Upper lobe of left lung (tissue), 6 donors: ENCODE measurements at regions not wholly inside any gene's neighbourhood (a gene's known extent, or its start where the extent isn't known, plus 50 kb on each side); places are given as distances from the start of the nearest gene placed in this dataset.

Experiments
- ATAC-seq, 2 donors: fragments of 200-7000 bp; cut with Tn5 transposase; one replicate each; pipeline ENCODE4 v1.9.1; 2022; ENCODE audit warnings: mild to moderate bottlenecking in 2 of 2, moderate library complexity in 2 of 2; ENCODE audit not compliant: low FRiP score in 2 of 2
- DNase-seq, 2 donors: peaks; one replicate each; pipeline ENCODE4 v3.0.0-alpha.2; 2019 to 2020
- H3K27ac ChIP-seq, 4 donors: fragments of 200-600 bp; sonication (generic); one replicate each; pipeline ENCODE4 v1.5.1; 2016 to 2019
- H3K27me3 ChIP-seq, 4 donors: fragments of 200-600 bp; sonication (generic); one replicate each; pipeline ENCODE4 v1.5.1; 2017 to 2019
- H3K36me3 ChIP-seq, 4 donors: fragments of 200-600 bp; sonication (generic); one replicate each; pipeline ENCODE4 v1.5.1; 2016 to 2019
- H3K4me1 ChIP-seq, 4 donors: fragments of 200-600 bp; sonication (generic); one replicate each; pipeline ENCODE4 v1.5.1; 2018 to 2019
- H3K4me3 ChIP-seq, 4 donors: fragments of 200-600 bp; sonication (generic); one replicate each; pipeline ENCODE4 v1.5.1; 2017 to 2019; ENCODE audit warnings: mild to moderate bottlenecking in 2 of 4, moderate library complexity in 1 of 4
- H3K9me3 ChIP-seq, 4 donors: fragments of 200-600 bp; sonication (generic); one replicate each; pipeline ENCODE4 v1.5.1; 2018 to 2019
- EP300 ChIP-seq, 4 donors: sonication (generic); formaldehyde crosslinking; IDR thresholded peaks; one replicate each; pipeline ENCODE4 v1.5.1; 2017; ENCODE audit warnings: antibody characterized with exemption in 4 of 4, control low read depth in 2 of 4
- POLR2A ChIP-seq, 4 donors: fragments of 450-650 bp; IDR thresholded peaks; one replicate each; pipeline ENCODE4 v1.5.1; 2016 to 2017; ENCODE audit warnings: antibody characterized with exemption in 4 of 4, mild to moderate bottlenecking in 2 of 4
- POLR2AphosphoS5 ChIP-seq, 2 donors: sonication (generic); formaldehyde crosslinking; IDR thresholded peaks; one replicate each; pipeline ENCODE4 v1.5.1; 2017; ENCODE audit warnings: antibody characterized with exemption in 2 of 2
- WGBS, 2 donors: methylation state at CpG; one replicate each; pipeline ENCODE4 v1.1.5; 2017 to 2018; 5-methylcytosine and 5-hydroxymethylcytosine counted together
- TF ChIP-seq, protein P1 (sequence below), 6 experiments: fragments of 450-650 bp in 4 of 6; fragments of 200-600 bp in 2 of 6; sonication (generic) in 2 of 6; IDR thresholded peaks; one replicate each; pipeline ENCODE4 v1.5.1; 2016 to 2019; ENCODE audit warnings: antibody characterized with exemption in 6 of 6
- donor health status: DM: no; HTN: no; CAD: no; lungs with moderate emphysema.
- donor health status: DM: no; HTN: yes; CAD: no; lungs with severe emphysema.

- no peak overlapping the region for H3K4me3 ChIP-seq
- 40 to 52% methylated on average over 3 of the region's 3 CpGs for WGBS, 2 donors
- H3K4me1 ChIP-seq, result no peaks in the 10 kb centered on the region
- H3K27ac ChIP-seq, result no peak overlapping the region
- no peaks in the 10 kb centered on the region for H3K36me3 ChIP-seq
- no peak for ATAC-seq
- H3K27me3 ChIP-seq, result no peaks in the 10 kb centered on the region
- no peak for DNase-seq
- no peak for TF ChIP-seq EP300 (IDR thresholded peaks at IDR 0.05)
- no peak for TF ChIP-seq POLR2AphosphoS5 (IDR thresholded peaks at IDR 0.05)
- TF ChIP-seq, protein P1, sequence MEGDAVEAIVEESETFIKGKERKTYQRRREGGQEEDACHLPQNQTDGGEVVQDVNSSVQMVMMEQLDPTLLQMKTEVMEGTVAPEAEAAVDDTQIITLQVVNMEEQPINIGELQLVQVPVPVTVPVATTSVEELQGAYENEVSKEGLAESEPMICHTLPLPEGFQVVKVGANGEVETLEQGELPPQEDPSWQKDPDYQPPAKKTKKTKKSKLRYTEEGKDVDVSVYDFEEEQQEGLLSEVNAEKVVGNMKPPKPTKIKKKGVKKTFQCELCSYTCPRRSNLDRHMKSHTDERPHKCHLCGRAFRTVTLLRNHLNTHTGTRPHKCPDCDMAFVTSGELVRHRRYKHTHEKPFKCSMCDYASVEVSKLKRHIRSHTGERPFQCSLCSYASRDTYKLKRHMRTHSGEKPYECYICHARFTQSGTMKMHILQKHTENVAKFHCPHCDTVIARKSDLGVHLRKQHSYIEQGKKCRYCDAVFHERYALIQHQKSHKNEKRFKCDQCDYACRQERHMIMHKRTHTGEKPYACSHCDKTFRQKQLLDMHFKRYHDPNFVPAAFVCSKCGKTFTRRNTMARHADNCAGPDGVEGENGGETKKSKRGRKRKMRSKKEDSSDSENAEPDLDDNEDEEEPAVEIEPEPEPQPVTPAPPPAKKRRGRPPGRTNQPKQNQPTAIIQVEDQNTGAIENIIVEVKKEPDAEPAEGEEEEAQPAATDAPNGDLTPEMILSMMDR (IDR thresholded peaks at IDR 0.05), result no peak
- TF ChIP-seq POLR2A (IDR thresholded peaks at IDR 0.05), result no peak
- no peaks in the 10 kb centered on the region for H3K9me3 ChIP-seq
Observed at GRCh38 chr2:120568975-120569268, 166.7 kb upstream of the GLI2 start.

DNA sequence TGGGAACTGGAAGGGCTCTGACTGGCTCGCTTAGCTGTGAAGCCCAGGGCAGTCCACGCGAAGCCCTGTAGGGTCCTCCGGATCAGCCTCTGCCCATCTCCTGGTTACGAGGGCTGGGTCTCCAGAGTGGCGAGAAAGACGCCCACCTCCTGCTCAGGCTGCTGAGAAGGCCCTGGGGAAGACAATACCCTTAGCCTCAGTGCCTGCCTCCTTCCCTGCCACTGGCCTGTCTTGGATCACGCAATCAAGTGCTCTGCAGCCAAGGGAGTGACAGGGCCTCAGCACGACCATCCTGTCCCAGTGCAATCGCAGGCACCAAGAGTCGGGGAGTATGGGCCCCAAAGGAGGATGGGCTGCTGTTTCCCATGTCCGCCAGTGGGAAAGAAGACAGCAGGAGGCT is 165.7 kb upstream of the GLI2 start:
- no peaks in the 10 kb centered on the region for H3K27me3 ChIP-seq
- no peaks in the 10 kb centered on the region for H3K36me3 ChIP-seq
- WGBS, 2 donors, result 93 to 99% methylated on average over 12 of the region's 12 CpGs
- no peak for ATAC-seq
- DNase-seq, result no peak
- TF ChIP-seq POLR2AphosphoS5 (IDR thresholded peaks at IDR 0.05) (no peak), POLR2A (IDR thresholded peaks at IDR 0.05) (no peak), EP300 (IDR thresholded peaks at IDR 0.05) (no peak)
- TF ChIP-seq, protein P1 (IDR thresholded peaks at IDR 0.05), result no peak
- H3K4me1 ChIP-seq, result no peaks in the 10 kb centered on the region
- no peaks in the 10 kb centered on the region for H3K9me3 ChIP-seq
- no peak overlapping the region for H3K4me3 ChIP-seq
- H3K27ac ChIP-seq, result no peak overlapping the region

DNA sequence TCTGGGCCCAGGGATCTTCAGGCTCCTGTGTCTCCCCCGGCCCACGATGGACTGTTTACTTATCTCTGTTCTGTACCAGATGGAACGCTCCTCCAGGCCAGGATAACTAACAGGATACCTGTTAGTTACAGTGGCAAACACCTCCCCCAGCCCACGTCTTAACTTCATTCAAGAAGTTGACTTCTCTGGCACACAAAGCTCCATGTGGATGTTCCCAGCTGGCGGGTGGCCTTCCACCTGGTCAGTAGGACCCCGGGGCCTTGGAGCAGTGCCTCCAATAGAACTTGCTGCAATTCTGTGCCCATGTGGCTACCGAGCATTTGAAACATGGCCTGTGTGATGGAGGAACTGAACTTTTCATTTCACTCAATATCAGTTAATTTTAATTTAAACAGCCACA is 165.1 kb upstream of the GLI2 start:
- ATAC-seq (no peak), DNase-seq (no peak)
- Histone ChIP-seq H3K36me3 (no peaks in the 10 kb centered on the region), H3K4me3 (no peak overlapping the region), H3K27ac (no peak overlapping the region), H3K27me3 (no peaks in the 10 kb centered on the region), H3K9me3 (no peaks in the 10 kb centered on the region), H3K4me1 (no peaks in the 10 kb centered on the region)
- TF ChIP-seq POLR2AphosphoS5 (IDR thresholded peaks at IDR 0.05) (no peak), POLR2A (IDR thresholded peaks at IDR 0.05) (no peak), EP300 (IDR thresholded peaks at IDR 0.05) (no peak)
- TF ChIP-seq, protein P1 (IDR thresholded peaks at IDR 0.05), result no peak
- WGBS, 2 donors, result 87 to 89% methylated on average over 7 of the region's 7 CpGs

DNA sequence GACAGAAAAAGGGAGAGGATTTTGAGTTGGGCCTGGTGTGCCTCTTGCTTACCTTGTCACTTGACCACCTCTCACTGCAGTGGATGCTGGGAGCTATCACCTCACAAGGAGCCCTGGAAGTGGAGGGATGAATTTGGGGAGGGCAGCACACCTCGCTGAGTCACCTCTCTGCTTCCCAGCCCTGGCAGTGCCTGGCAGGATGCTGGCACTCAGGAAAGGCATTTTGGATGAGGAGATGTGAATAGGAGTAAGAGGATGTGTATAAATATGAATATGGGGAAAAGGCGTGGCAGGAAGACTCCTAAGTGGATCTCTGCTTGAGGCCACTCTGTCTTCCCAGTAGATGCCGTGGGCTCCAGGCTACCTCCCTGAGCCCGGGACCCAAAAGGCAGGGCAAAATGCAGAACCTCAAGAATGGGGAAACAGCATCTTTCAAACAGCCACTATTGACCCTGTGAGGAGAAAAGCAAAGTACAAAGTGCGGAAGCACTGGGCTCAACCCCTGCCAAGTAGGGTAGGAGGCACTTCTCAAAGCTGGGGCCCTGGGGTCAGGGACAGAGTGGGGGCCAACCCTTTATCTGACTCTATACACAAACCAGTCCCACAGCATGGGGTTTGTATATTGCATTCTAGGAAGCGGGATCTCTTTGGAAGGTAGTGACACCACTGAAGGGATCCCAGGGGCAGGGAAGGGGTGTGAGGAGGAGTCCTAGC is 164.5 kb upstream of the GLI2 start:
- no peaks in the 10 kb centered on the region for H3K9me3 ChIP-seq
- no peak overlapping the region for H3K4me3 ChIP-seq
- ATAC-seq (no peak), DNase-seq (no peak)
- H3K27ac ChIP-seq, result no peak overlapping the region
- no peaks in the 10 kb centered on the region for H3K4me1 ChIP-seq
- H3K27me3 ChIP-seq, result no peaks in the 10 kb centered on the region
- no peak for TF ChIP-seq EP300 (IDR thresholded peaks at IDR 0.05)
- TF ChIP-seq, protein P1 (IDR thresholded peaks at IDR 0.05), result no peak
- TF ChIP-seq POLR2AphosphoS5 (IDR thresholded peaks at IDR 0.05), result no peak
- TF ChIP-seq POLR2A (IDR thresholded peaks at IDR 0.05), result no peak
- WGBS, 2 donors, result 70 to 82% methylated on average over 6 of the region's 6 CpGs
- no peaks in the 10 kb centered on the region for H3K36me3 ChIP-seq

DNA sequence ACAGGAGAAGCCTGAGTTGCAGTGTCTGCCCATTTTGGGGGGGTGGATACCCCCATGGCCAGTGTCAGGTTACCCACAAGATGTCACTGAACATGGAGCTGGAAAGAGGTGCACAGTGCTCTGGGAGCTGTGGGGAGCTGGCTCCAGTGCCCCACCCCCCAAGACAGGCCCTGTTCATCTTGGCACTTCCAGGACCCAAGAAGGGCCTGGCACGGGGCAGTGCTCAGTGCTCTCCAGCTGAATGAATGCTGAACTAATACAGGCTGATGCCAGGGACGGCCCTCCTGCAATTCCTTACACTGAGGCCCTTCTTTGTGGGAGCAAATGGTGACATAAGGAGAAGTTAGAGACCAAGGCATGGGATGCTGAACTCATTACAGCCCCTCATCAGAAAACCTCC is 163.4 kb upstream of the GLI2 start:
- peaks cover 0 to 8% (median 0%) of the 10 kb centered on the region in 4 donors for H3K4me1 ChIP-seq
- no peak overlapping the region for H3K4me3 ChIP-seq
- TF ChIP-seq POLR2A (IDR thresholded peaks at IDR 0.05), result no peak
- TF ChIP-seq, protein P1 (IDR thresholded peaks at IDR 0.05), result no peak
- TF ChIP-seq POLR2AphosphoS5 (IDR thresholded peaks at IDR 0.05), result no peak
- no peak for TF ChIP-seq EP300 (IDR thresholded peaks at IDR 0.05)
- DNase-seq (no peak), ATAC-seq (no peak)
- no peak overlapping the region for H3K27ac ChIP-seq
- no peaks in the 10 kb centered on the region for H3K9me3 ChIP-seq
- H3K36me3 ChIP-seq, result no peaks in the 10 kb centered on the region
- WGBS, 2 donors, result 72 to 93% methylated on average over 2 of the region's 2 CpGs
- no peaks in the 10 kb centered on the region for H3K27me3 ChIP-seq
